ENCODE measurements at regions not wholly inside any gene's neighbourhood (a gene's known extent, or its start where the extent isn't known, plus 50 kb on each side); places are given as distances from the start of the nearest gene placed in this dataset.
"Not testable (repeated sequence)": the region's sequence is repeated elsewhere in the genome, so short reads cannot be mapped to it uniquely, and the experiment has no call there.

- Mint-ChIP-seq H3K4me1 (ENCODE audit: low read depth) (no peaks in the 10 kb centered on the region), H3K36me3 (ENCODE audit: low read depth) (no peaks in the 10 kb centered on the region), H3K27ac (no peak overlapping the region), H3K27me3 (no peaks in the 10 kb centered on the region), H3K4me3 (no peak overlapping the region), H3K9me3 (peaks cover 5% of the 10 kb centered on the region)
- DNase-seq = no peak
Observed at GRCh38 chr14:86915406-86915805, 1077.6 kb downstream of the GALC start.

- Mint-ChIP-seq H3K27me3 (no peaks in the 10 kb centered on the region), H3K36me3 (ENCODE audit: low read depth) (no peaks in the 10 kb centered on the region), H3K9me3 (peaks cover 5% of the 10 kb centered on the region), H3K4me3 (no peak overlapping the region), H3K27ac (no peak overlapping the region), H3K4me1 (ENCODE audit: low read depth) (no peaks in the 10 kb centered on the region)
- no peak for DNase-seq
Observed at GRCh38 chr14:86912709-86913108, 1080.3 kb downstream of the GALC start.

- no peak overlapping the region for H3K4me3 Mint-ChIP-seq
- H3K9me3 Mint-ChIP-seq = peaks cover 7% of the 10 kb centered on the region
- no peak for DNase-seq
- no peaks in the 10 kb centered on the region for H3K4me1 Mint-ChIP-seq (ENCODE audit: low read depth)
- H3K27ac Mint-ChIP-seq = no peak overlapping the region
- no peaks in the 10 kb centered on the region for H3K36me3 Mint-ChIP-seq (ENCODE audit: low read depth)
- H3K27me3 Mint-ChIP-seq = no peaks in the 10 kb centered on the region
Observed at GRCh38 chr14:86911486-86911885, 1081.5 kb downstream of the GALC start.

DNA sequence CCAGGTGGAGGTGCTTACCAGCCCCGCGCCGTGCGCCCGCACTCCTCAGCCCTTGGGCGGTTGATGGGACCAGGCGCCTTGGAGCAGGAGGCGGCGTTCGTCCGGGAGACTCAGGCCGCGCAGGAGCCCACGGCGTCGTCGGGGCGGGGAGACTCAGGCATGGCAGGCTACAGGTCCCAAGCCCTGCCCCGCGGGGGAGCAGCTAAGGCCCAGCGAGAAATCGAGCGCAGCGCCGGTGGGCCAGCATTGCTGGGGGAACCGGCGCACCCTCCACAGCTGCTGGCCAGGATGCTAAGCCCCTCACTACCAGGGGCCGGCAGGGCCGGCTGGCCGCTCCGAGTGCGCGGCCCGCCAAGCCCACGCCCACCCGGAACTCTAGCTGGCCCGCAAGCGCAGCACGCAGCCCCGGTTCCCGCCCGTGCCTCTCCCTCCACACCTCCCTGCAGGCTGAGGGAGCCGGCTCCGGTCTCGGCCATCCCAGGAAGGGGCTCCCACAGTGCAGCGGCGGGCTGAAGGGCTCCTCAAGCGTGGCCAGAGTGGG, 1087.5 kb downstream of the GALC start:
- not testable (repeated sequence) for H3K4me1 Mint-ChIP-seq (ENCODE audit: low read depth); H3K27me3 Mint-ChIP-seq; H3K27ac Mint-ChIP-seq; H3K4me3 Mint-ChIP-seq; DNase-seq; H3K9me3 Mint-ChIP-seq; H3K36me3 Mint-ChIP-seq (ENCODE audit: low read depth)

DNA sequence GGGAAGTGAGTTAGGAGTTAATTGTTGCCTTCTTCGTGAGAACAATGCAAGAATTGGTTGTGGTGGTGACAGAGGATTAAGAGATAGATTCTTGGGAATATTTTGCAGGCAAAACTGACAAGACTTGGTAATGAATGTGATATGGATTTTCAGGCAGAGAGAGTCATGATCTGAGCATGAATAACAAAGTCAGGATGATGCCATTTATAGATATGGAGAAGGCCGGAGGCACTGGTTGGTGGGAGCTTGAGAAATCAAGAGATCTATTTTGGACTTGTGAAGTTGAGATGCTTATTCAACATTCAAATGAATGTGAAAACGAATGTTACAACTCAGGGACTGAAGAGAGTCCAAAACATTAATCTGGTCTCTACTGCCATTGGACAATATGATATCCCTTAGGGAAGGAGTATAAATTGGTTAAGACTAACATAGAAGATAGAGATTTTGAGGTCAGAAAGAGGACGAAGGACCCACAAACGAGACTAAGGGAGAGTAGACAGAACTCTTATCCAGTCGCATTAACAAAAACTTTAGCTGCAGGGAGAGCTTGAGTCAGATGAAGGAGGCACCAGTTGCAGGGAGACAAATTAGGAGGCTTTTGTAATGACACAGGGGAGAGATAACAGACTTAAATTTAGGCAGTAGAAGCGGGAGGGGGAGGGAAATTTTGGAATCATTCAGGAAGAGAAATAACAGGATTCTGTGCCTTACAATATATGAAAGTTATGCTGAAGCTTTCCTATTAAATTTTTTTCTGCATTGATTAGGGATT, 1090.6 kb downstream of the GALC start:
- H3K27ac Mint-ChIP-seq = no peak overlapping the region
- H3K4me1 Mint-ChIP-seq (ENCODE audit: low read depth) = no peaks in the 10 kb centered on the region
- DNase-seq = no peak
- H3K9me3 Mint-ChIP-seq = no peaks in the 10 kb centered on the region
- no peak overlapping the region for H3K4me3 Mint-ChIP-seq
- no peaks in the 10 kb centered on the region for H3K36me3 Mint-ChIP-seq (ENCODE audit: low read depth)
- H3K27me3 Mint-ChIP-seq = no peaks in the 10 kb centered on the region

- Mint-ChIP-seq H3K4me1 (ENCODE audit: low read depth) (no peaks in the 10 kb centered on the region), H3K9me3 (peaks cover 4% of the 10 kb centered on the region), H3K27me3 (no peaks in the 10 kb centered on the region), H3K36me3 (ENCODE audit: low read depth) (no peaks in the 10 kb centered on the region), H3K4me3 (no peak overlapping the region), H3K27ac (no peak overlapping the region)
- no peak for DNase-seq
Observed at GRCh38 chr14:86897704-86898513, 1095.1 kb downstream of the GALC start.

- H3K36me3 Mint-ChIP-seq (ENCODE audit: low read depth) = no peaks in the 10 kb centered on the region
- H3K27me3 Mint-ChIP-seq = no peaks in the 10 kb centered on the region
- H3K4me1 Mint-ChIP-seq (ENCODE audit: low read depth) = no peaks in the 10 kb centered on the region
- no peak for DNase-seq
- peaks cover 7% of the 10 kb centered on the region for H3K9me3 Mint-ChIP-seq
- H3K4me3 Mint-ChIP-seq = no peak overlapping the region
- no peak overlapping the region for H3K27ac Mint-ChIP-seq
Observed at GRCh38 chr14:86897224-86897623, 1095.8 kb downstream of the GALC start.

DNA sequence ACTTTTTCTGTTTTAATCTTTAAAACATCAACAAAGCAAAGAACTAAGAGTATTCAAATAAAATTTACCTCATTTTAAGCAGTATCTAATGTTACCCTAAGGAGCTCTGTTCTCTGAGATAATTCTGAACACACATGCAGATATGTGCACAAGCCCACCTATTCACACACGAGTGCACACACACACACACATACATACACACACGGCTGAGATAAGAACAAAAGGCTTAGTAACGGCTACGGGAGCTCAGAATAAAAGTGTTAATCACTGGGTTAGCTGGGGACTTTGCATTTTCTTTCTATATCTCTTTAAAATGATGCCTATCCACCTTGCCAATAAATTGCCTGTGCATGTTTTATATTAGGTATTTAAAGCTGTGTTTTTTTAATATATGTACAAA, 1096.3 kb downstream of the GALC start:
- Mint-ChIP-seq H3K9me3 (peaks cover 7% of the 10 kb centered on the region), H3K36me3 (ENCODE audit: low read depth) (no peaks in the 10 kb centered on the region), H3K4me3 (no peak overlapping the region), H3K4me1 (ENCODE audit: low read depth) (no peaks in the 10 kb centered on the region), H3K27me3 (no peaks in the 10 kb centered on the region), H3K27ac (no peak overlapping the region)
- no peak for DNase-seq

GRCh38 chr14:86892152-86892956, 1100.6 kb downstream of the GALC start:
- H3K36me3 Mint-ChIP-seq (ENCODE audit: low read depth) = no peaks in the 10 kb centered on the region
- H3K4me3 Mint-ChIP-seq = no peak overlapping the region
- H3K27ac Mint-ChIP-seq = no peak overlapping the region
- DNase-seq = no peak
- H3K9me3 Mint-ChIP-seq = peaks cover 18% of the 10 kb centered on the region
- no peaks in the 10 kb centered on the region for H3K4me1 Mint-ChIP-seq (ENCODE audit: low read depth)
- H3K27me3 Mint-ChIP-seq = no peaks in the 10 kb centered on the region

GRCh38 chr14:86885280-86885679, 1107.7 kb downstream of the GALC start:
- Mint-ChIP-seq H3K4me3 (no peak overlapping the region), H3K27ac (no peak overlapping the region), H3K9me3 (peaks cover 7% of the 10 kb centered on the region), H3K4me1 (ENCODE audit: low read depth) (no peaks in the 10 kb centered on the region), H3K36me3 (ENCODE audit: low read depth) (no peaks in the 10 kb centered on the region), H3K27me3 (no peaks in the 10 kb centered on the region)
- no peak for DNase-seq

DNA sequence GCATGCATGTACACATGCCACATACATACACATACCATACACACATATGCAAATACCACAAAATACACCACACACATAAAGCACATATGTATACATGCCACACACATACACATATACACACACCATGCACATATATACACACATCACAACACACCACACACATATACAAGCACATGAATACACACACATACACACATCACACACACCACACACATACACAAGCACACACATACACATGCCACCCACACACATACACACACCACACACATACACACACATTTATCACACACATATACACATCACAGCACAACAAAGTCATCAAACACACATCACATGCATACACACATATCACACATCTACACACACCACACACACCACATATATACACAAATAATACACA, 1108.5 kb downstream of the GALC start:
- Mint-ChIP-seq H3K27ac (no peak overlapping the region), H3K36me3 (ENCODE audit: low read depth) (no peaks in the 10 kb centered on the region), H3K9me3 (peaks cover 5% of the 10 kb centered on the region), H3K4me1 (ENCODE audit: low read depth) (no peaks in the 10 kb centered on the region), H3K4me3 (no peak overlapping the region), H3K27me3 (no peaks in the 10 kb centered on the region)
- DNase-seq = no peak

- H3K27me3 Mint-ChIP-seq = no peaks in the 10 kb centered on the region
- no peak overlapping the region for H3K27ac Mint-ChIP-seq
- no peak overlapping the region for H3K4me3 Mint-ChIP-seq
- H3K4me1 Mint-ChIP-seq (ENCODE audit: low read depth) = no peaks in the 10 kb centered on the region
- no peaks in the 10 kb centered on the region for H3K36me3 Mint-ChIP-seq (ENCODE audit: low read depth)
- no peak for DNase-seq
- H3K9me3 Mint-ChIP-seq = peaks cover 5% of the 10 kb centered on the region
Observed at GRCh38 chr14:86882818-86883217, 1110.2 kb downstream of the GALC start.

GRCh38 chr14:86865934-86866333, 1127.0 kb downstream of the GALC start:
- DNase-seq = no peak
- no peak overlapping the region for H3K27ac Mint-ChIP-seq
- H3K4me3 Mint-ChIP-seq = no peak overlapping the region

DNA sequence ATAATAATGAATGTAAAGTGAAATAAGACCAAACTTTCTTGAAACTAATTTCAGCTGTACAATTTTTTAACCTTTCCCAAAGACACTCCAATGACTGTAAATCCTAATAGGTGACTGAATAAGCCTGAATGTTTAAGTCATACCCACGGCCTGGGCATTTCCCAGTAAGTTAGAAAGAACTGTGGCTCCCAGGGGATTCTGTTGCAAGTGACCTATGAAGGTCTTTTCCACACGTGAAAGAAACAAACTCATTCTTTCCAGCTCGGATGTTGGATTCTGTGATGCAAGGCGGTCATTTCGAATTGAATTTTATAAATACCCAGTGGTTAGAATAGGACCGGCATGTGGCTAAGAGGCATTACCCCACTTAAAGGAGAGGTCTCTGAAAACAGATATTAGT, 1134.4 kb downstream of the GALC start:
- Mint-ChIP-seq H3K27ac (no peak overlapping the region), H3K9me3 (peaks cover 13% of the 10 kb centered on the region), H3K36me3 (ENCODE audit: low read depth) (no peaks in the 10 kb centered on the region), H3K4me1 (ENCODE audit: low read depth) (no peaks in the 10 kb centered on the region), H3K4me3 (no peak overlapping the region), H3K27me3 (no peaks in the 10 kb centered on the region)
- no peak for DNase-seq

More at GRCh38 chr14:86865934-86866333, 1127.0 kb downstream of the GALC start:
- Mint-ChIP-seq H3K36me3 (ENCODE audit: low read depth) (no peaks in the 10 kb centered on the region), H3K4me1 (ENCODE audit: low read depth) (no peaks in the 10 kb centered on the region), H3K9me3 (peaks cover 12% of the 10 kb centered on the region), H3K27me3 (no peaks in the 10 kb centered on the region)
